ENCODE measurements at regions not wholly inside any gene's neighbourhood (a gene's known extent, or its start where the extent isn't known, plus 50 kb on each side); places are given as distances from the start of the nearest gene placed in this dataset.

DNA sequence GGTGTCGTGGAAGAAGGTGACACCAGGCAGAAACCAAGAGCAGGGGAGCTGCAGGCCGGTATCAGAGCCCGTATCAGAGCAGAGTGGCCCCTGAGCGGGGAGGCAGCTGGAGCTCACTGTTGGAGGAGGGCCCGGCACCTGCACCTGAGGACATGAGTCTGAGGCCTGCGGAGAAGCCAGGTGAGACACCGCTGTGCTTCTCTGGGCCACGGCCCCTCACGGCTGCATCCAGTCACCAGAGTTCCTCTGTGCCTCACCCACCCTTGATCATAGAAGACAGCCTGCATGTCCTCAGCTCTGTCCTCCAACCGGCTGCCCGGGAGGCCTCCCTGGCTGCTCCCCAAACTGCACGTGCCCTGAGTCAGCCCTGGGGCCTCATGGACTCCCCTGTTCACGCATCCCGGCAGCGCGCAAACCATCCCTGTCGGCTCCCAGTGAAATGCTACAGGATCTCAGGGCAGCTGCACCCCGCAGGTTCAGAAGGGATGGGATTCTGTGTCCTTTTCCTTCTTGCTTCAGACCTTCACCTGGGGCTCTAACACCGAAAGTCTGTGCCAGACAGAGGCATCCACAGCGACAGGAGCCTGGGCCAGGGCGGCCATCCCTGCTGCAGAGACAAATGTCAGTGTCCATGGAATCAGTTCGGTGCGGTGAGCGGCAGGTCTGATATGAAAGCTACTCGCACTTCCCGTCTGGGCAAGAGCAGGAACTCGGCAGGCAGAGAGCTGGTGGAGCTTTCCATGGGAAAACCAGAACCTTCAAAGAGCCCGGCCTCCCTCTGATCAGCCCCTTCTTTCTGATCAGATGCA lies 111.9 kb upstream of the FAM20C start:
- intact Hi-C loops (cut with DNase I) = no loop called here
- no peaks in the 10 kb centered on the region for H3K9me3 ChIP-seq
- no peak for ATAC-seq
- no peak for TF ChIP-seq CTCF (IDR thresholded peaks at IDR 0.05)
- no peak for TF ChIP-seq POLR2A (IDR thresholded peaks at IDR 0.05)
- no peaks in the 10 kb centered on the region for H3K36me3 ChIP-seq
- WGBS, 4 donors = 81 to 88% (median 84%) methylated on average over 21 to 28 of the region's 28 CpGs
- H3K27me3 ChIP-seq = peaks cover 0 to 8% (median 0%) of the 10 kb centered on the region in 9 donors
- no peak for DNase-seq
- H3K4me3 ChIP-seq = no peak overlapping the region
- H3K27ac ChIP-seq = no peak overlapping the region
- H3K4me1 ChIP-seq = peaks cover 0 to 9% (median 0%) of the 10 kb centered on the region in 12 donors

GRCh38 chr7:81068-81925 lies 111.1 kb upstream of the FAM20C start:
- ATAC-seq (no peak), DNase-seq (no peak)
- H3K4me3 ChIP-seq = no peak overlapping the region
- no peak overlapping the region for H3K27ac ChIP-seq
- WGBS, 4 donors = 75 to 81% (median 77%) methylated on average over 22 to 23 of the region's 23 CpGs
- peaks cover 0 to 8% (median 0%) of the 10 kb centered on the region in 9 donors for H3K27me3 ChIP-seq
- no peaks in the 10 kb centered on the region for H3K36me3 ChIP-seq
- no peak for TF ChIP-seq CTCF (IDR thresholded peaks at IDR 0.05)
- no peak for TF ChIP-seq POLR2A (IDR thresholded peaks at IDR 0.05)
- H3K9me3 ChIP-seq = no peaks in the 10 kb centered on the region
- intact Hi-C loops (cut with DNase I) = no loop called here
- H3K4me1 ChIP-seq = peaks cover 0 to 9% (median 0%) of the 10 kb centered on the region in 12 donors

GRCh38 chr7:81926-82756 lies 110.2 kb upstream of the FAM20C start:
- Histone ChIP-seq H3K27me3 (peaks cover 0 to 8% (median 0%) of the 10 kb centered on the region in 9 donors), H3K4me3 (no peak overlapping the region), H3K4me1 (peaks cover 0 to 9% (median 0%) of the 10 kb centered on the region in 12 donors), H3K36me3 (no peaks in the 10 kb centered on the region), H3K27ac (no peak overlapping the region), H3K9me3 (no peaks in the 10 kb centered on the region)
- 73 to 82% (median 76%) methylated on average over 37 to 39 of the region's 39 CpGs for WGBS, 4 donors
- TF ChIP-seq POLR2A (IDR thresholded peaks at IDR 0.05) (no peak), CTCF (IDR thresholded peaks at IDR 0.05) (no peak)
- no peak for ATAC-seq
- intact Hi-C loops (cut with DNase I) = no loop called here
- no peak for DNase-seq
